Neural progenitor cell (in vitro differentiated cells): ENCODE measurements at regions not wholly inside any gene's neighbourhood (a gene's known extent, or its start where the extent isn't known, plus 50 kb on each side); places are given as distances from the start of the nearest gene placed in this dataset.
"Not testable (repeated sequence)": the region's sequence is repeated elsewhere in the genome, so short reads cannot be mapped to it uniquely, and the experiment has no call there.

ENCODE experiments used
- DNase-seq: peaks from one replicate; pipeline ENCODE4 v3.0.0-alpha.2; 2016; ENCODE audit warnings: low spot score
- H2AFZ ChIP-seq: fragments of 200-600 bp; sonication (generic); replicated peaks from 2 replicates; pipeline ENCODE4 v1.6.1; 2016; ENCODE audit warnings: antibody characterized with exemption
- H3F3A ChIP-seq: fragments of 200-600 bp; sonication (generic); 2 replicates; pipeline ENCODE4 v1.6.1; 2016; ENCODE audit warnings: antibody characterized with exemption, low read depth
- H3K27ac ChIP-seq: fragments of 200-600 bp; sonication (generic); 2 replicates; pipeline ENCODE4 v1.5.1; 2016; ENCODE audit warnings: mild to moderate bottlenecking
- H3K27me3 ChIP-seq: fragments of 200-600 bp; sonication (generic); 2 replicates; pipeline ENCODE4 v1.6.1; 2016; ENCODE audit warnings: mild to moderate bottlenecking, moderate library complexity
- H3K36me3 ChIP-seq: fragments of 200-600 bp; sonication (generic); 2 replicates; pipeline ENCODE4 v1.5.1; 2016
- H3K4me1 ChIP-seq: fragments of 200-600 bp; sonication (generic); 2 replicates; pipeline ENCODE4 v1.6.1; 2016; ENCODE audit warnings: mixed run types
- H3K4me2 ChIP-seq: fragments of 200-600 bp; sonication (generic); 2 replicates; pipeline ENCODE4 v1.6.1; 2016
- H3K4me3 ChIP-seq: fragments of 200-600 bp; sonication (generic); 2 replicates; pipeline ENCODE4 v1.5.1; 2016
- H3K79me2 ChIP-seq: fragments of 200-600 bp; sonication (generic); 2 replicates; pipeline ENCODE4 v1.6.1; 2016; ENCODE audit warnings: low read depth
- H3K9ac ChIP-seq: fragments of 200-600 bp; sonication (generic); 2 replicates; pipeline ENCODE4 v1.6.1; 2016
- H3K9me3 ChIP-seq: fragments of 200-600 bp; sonication (generic); 2 replicates; pipeline ENCODE4 v1.5.1; 2016; ENCODE audit warnings: low read depth
- H4K20me1 ChIP-seq: fragments of 200-600 bp; sonication (generic); 2 replicates; pipeline ENCODE4 v1.6.1; 2016; ENCODE audit warnings: low read depth
- H3K27ac Mint-ChIP-seq: 3 replicates; pipeline ENCODE4 v1.8.0; 2021; ENCODE audit warnings: mixed read lengths
- H3K27me3 Mint-ChIP-seq: 2 replicates; pipeline ENCODE4 v1.8.0; 2022; ENCODE audit warnings: low read depth, mild to moderate bottlenecking, inconsistent platforms, moderate library complexity, mixed read lengths; ENCODE audit not compliant: insufficient read depth
- H3K36me3 Mint-ChIP-seq: 3 replicates; pipeline ENCODE4 v1.8.0; 2021; ENCODE audit warnings: mixed read lengths
- H3K4me1 Mint-ChIP-seq: 3 replicates; pipeline ENCODE4 v1.8.0; 2021; ENCODE audit warnings: mixed read lengths
- H3K4me3 Mint-ChIP-seq: 3 replicates; pipeline ENCODE4 v1.8.0; 2021; ENCODE audit warnings: mild to moderate bottlenecking, moderate library complexity, mixed read lengths
- H3K9me3 Mint-ChIP-seq: 3 replicates; pipeline ENCODE4 v1.8.0; 2020; ENCODE audit warnings: mixed read lengths
- CTCF ChIP-seq: fragments of 200-600 bp; sonication (generic); IDR thresholded peaks from 2 replicates; pipeline ENCODE4 v1.5.1; 2017; ENCODE audit warnings: antibody characterized with exemption, mild to moderate bottlenecking
- EZH2 ChIP-seq: fragments of 200-600 bp; sonication (generic); IDR thresholded peaks from 2 replicates; pipeline ENCODE4 v1.6.1; 2017; ENCODE audit warnings: antibody characterized with exemption, mild to moderate bottlenecking, moderate library complexity
- EZH2phosphoT487 ChIP-seq: fragments of 200-600 bp; sonication (generic); IDR thresholded peaks from 2 replicates; pipeline ENCODE4 v1.6.1; 2017; ENCODE audit warnings: antibody characterized with exemption

GRCh38 chr16:62261760-62262159, 225.5 kb upstream of the CDH8 start:
- Mint-ChIP-seq H3K4me1 (no peaks in the 10 kb centered on the region), H3K27me3 (no peaks in the 10 kb centered on the region), H3K4me3 (no peak overlapping the region), H3K9me3 (peaks cover 6% of the 10 kb centered on the region), H3K36me3 (no peaks in the 10 kb centered on the region), H3K27ac (no peak overlapping the region)
- H3K27ac ChIP-seq: no peak overlapping the region
- H3K4me2 ChIP-seq: no peak overlapping the region
- no peaks in the 10 kb centered on the region for H3K36me3 ChIP-seq
- no peak for DNase-seq
- H3K27me3 ChIP-seq: no peaks in the 10 kb centered on the region
- H4K20me1 ChIP-seq: no peaks in the 10 kb centered on the region
- no peaks in the 10 kb centered on the region for H3K4me1 ChIP-seq
- no peaks in the 10 kb centered on the region for H3K9me3 ChIP-seq
- H3K9ac ChIP-seq: no peak overlapping the region
- no peaks in the 10 kb centered on the region for H3F3A ChIP-seq
- H2AFZ ChIP-seq: no peak overlapping the region
- TF ChIP-seq EZH2 (no peak), CTCF (no peak), EZH2phosphoT487 (no peak)
- H3K79me2 ChIP-seq: no peaks in the 10 kb centered on the region
- no peak overlapping the region for H3K4me3 ChIP-seq

- H3K27ac ChIP-seq, H3K9ac ChIP-seq, H3K4me2 ChIP-seq, H3K4me1 ChIP-seq, H3K9me3 Mint-ChIP-seq, DNase-seq, H3K27me3 ChIP-seq, H3K36me3 Mint-ChIP-seq, H3K79me2 ChIP-seq, H3K36me3 ChIP-seq, H3K4me3 ChIP-seq, H2AFZ ChIP-seq, H3K4me3 Mint-ChIP-seq, H3K9me3 ChIP-seq, H4K20me1 ChIP-seq, H3K27me3 Mint-ChIP-seq, H3F3A ChIP-seq: not testable (repeated sequence)
- Mint-ChIP-seq H3K27ac (peak overlapping the region; percentile 57), H3K4me1 (peaks cover 18% of the 10 kb centered on the region)
Measured at GRCh38 chr16:62258931-62259435, 222.7 kb upstream of the CDH8 start.

GRCh38 chr16:62256406-62256805, 220.2 kb upstream of the CDH8 start:
- no peak overlapping the region for H3K27ac Mint-ChIP-seq
- Histone ChIP-seq H3K9me3 (no peaks in the 10 kb centered on the region), H2AFZ (peak overlapping the region; percentile 78), H3K4me3 (no peak overlapping the region), H3K79me2 (no peaks in the 10 kb centered on the region), H3F3A (no peaks in the 10 kb centered on the region), H4K20me1 (no peaks in the 10 kb centered on the region), H3K36me3 (no peaks in the 10 kb centered on the region), H3K4me2 (no peak overlapping the region), H3K4me1 (peaks cover 10% of the 10 kb centered on the region), H3K27me3 (no peaks in the 10 kb centered on the region), H3K9ac (no peak overlapping the region), H3K27ac (no peak overlapping the region)
- TF ChIP-seq EZH2: no peak
- TF ChIP-seq EZH2phosphoT487: no peak
- peak; percentile 71 for TF ChIP-seq CTCF
- no peak overlapping the region for H3K4me3 Mint-ChIP-seq
- H3K36me3 Mint-ChIP-seq: no peaks in the 10 kb centered on the region
- peak; percentile 40 for DNase-seq
- H3K9me3 Mint-ChIP-seq: no peaks in the 10 kb centered on the region
- H3K4me1 Mint-ChIP-seq: peaks cover 28% of the 10 kb centered on the region
- no peaks in the 10 kb centered on the region for H3K27me3 Mint-ChIP-seq

GRCh38 chr16:62254847-62255246, 218.6 kb upstream of the CDH8 start:
- Histone ChIP-seq H3K9ac (no peak overlapping the region), H3K79me2 (no peaks in the 10 kb centered on the region), H3K9me3 (no peaks in the 10 kb centered on the region), H3K4me2 (no peak overlapping the region), H4K20me1 (no peaks in the 10 kb centered on the region), H3K4me3 (no peak overlapping the region), H3F3A (no peaks in the 10 kb centered on the region), H3K27ac (no peak overlapping the region), H3K36me3 (no peaks in the 10 kb centered on the region), H3K4me1 (peaks cover 10% of the 10 kb centered on the region), H3K27me3 (no peaks in the 10 kb centered on the region), H2AFZ (no peak overlapping the region)
- H3K27me3 Mint-ChIP-seq: no peaks in the 10 kb centered on the region
- DNase-seq: no peak
- no peaks in the 10 kb centered on the region for H3K9me3 Mint-ChIP-seq
- no peak overlapping the region for H3K4me3 Mint-ChIP-seq
- H3K27ac Mint-ChIP-seq: no peak overlapping the region
- peaks cover 28% of the 10 kb centered on the region for H3K4me1 Mint-ChIP-seq
- TF ChIP-seq EZH2phosphoT487: no peak
- TF ChIP-seq EZH2: no peak
- TF ChIP-seq CTCF: no peak
- no peaks in the 10 kb centered on the region for H3K36me3 Mint-ChIP-seq
